H1 (cell line): ENCODE measurements at regions not wholly inside any gene's neighbourhood (a gene's known extent, or its start where the extent isn't known, plus 50 kb on each side); places are given as distances from the start of the nearest gene placed in this dataset.

Experiments used
- CTCF ChIA-PET: fragments of 300-600 bp; sonication (Branson Sonifier 250); formaldehyde crosslinking; loops from one replicate; lab custom pipeline; 2021; ENCODE audit not compliant: partially characterized antibody; lab: Charles Lee
- POLR2A ChIA-PET: fragments of 300-600 bp; sonication (Branson Sonifier 250); formaldehyde crosslinking; loops from one replicate; lab custom pipeline; 2021; ENCODE audit warnings: inconsistent platforms; ENCODE audit not compliant: partially characterized antibody; lab: Charles Lee
- DNase-seq, 2 experiments: peaks; one replicate each; pipeline versions ENCODE4 v3.0.0 to v3.0.0-alpha.2; 2010 to 2022; ENCODE audit warnings: low spot score in 2 of 2, low read depth in 1 of 2, mixed read lengths in 1 of 2
- FAIRE-seq: peaks from 2 replicates; lab custom pipeline; 2011; peaks lifted over from hg19 to GRCh38; lab: Jason Lieb, UNC
- H2AFZ ChIP-seq: 2 replicates; pipeline ENCODE4 v1.8.1; 2012; ENCODE audit warnings: low read length, inconsistent platforms
- H2AK5ac ChIP-seq: 2 replicates; pipeline ENCODE4 v1.6.1; 2013; ENCODE audit warnings: low read depth, low read length
- H2BK120ac ChIP-seq: replicated peaks from 2 replicates; pipeline ENCODE3; 2013; ENCODE audit warnings: low read depth, low read length, inconsistent platforms
- H2BK12ac ChIP-seq: 2 replicates; pipeline ENCODE4 v1.6.1; 2013; ENCODE audit warnings: low read depth, low read length
- H2BK15ac ChIP-seq: 2 replicates; pipeline ENCODE4 v1.6.1; 2013; ENCODE audit warnings: low read length
- H2BK20ac ChIP-seq: 2 replicates; pipeline ENCODE4 v1.6.1; 2013; ENCODE audit warnings: low read length
- H2BK5ac ChIP-seq: 2 replicates; pipeline ENCODE4 v1.6.1; 2013; ENCODE audit warnings: low read depth, low read length
- H3K14ac ChIP-seq: 2 replicates; pipeline ENCODE4 v1.6.1; 2013; ENCODE audit warnings: inconsistent platforms; ENCODE audit not compliant: insufficient read length
- H3K18ac ChIP-seq: 2 replicates; pipeline ENCODE4 v1.6.1; 2013; ENCODE audit warnings: low read length; ENCODE audit errors: extremely low read depth
- H3K23ac ChIP-seq: 2 replicates; pipeline ENCODE4 v1.6.1; 2013; ENCODE audit warnings: inconsistent platforms; ENCODE audit not compliant: insufficient read length
- H3K23me2 ChIP-seq: 2 replicates; pipeline ENCODE4 v1.6.1; 2013; ENCODE audit warnings: low read depth, low read length
- H3K27ac ChIP-seq: 2 replicates; pipeline ENCODE4 v1.6.1; 2011; ENCODE audit warnings: low read depth, low read length, inconsistent platforms
- H3K27me3 ChIP-seq, 4 experiments: replicated peaks in 1 of 4; 1 replicate in 1 of 4; 2 replicates in 3 of 4; pipeline versions ENCODE4 v1.6.1 to v1.8.1; 2011 to 2013; ENCODE audit warnings: low read length in 3 of 4, mild to moderate bottlenecking in 3 of 4, inconsistent platforms in 2 of 4, mixed read lengths in 2 of 4, moderate library complexity in 1 of 4; ENCODE audit not compliant: control insufficient read depth in 3 of 4, insufficient read depth in 3 of 4; ENCODE audit errors: extremely low read depth in 1 of 4
- H3K36me3 ChIP-seq, 4 experiments: 2 replicates each; pipeline versions ENCODE4 v1.6.1 to v1.8.1; 2011 to 2013; ENCODE audit warnings: mild to moderate bottlenecking in 4 of 4, low read length in 3 of 4, moderate library complexity in 2 of 4, control low read depth in 1 of 4, inconsistent platforms in 1 of 4; ENCODE audit not compliant: insufficient read depth in 4 of 4, control insufficient read depth in 2 of 4
- H3K4ac ChIP-seq: replicated peaks from 2 replicates; pipeline ENCODE3; 2013; ENCODE audit warnings: low read length, low read depth, mixed read lengths, inconsistent platforms; ENCODE audit not compliant: insufficient read length
- H3K4me1 ChIP-seq, 4 experiments: replicated peaks in 1 of 4; 1 replicate in 1 of 4; 2 replicates in 3 of 4; pipeline versions ENCODE4 v1.6.1 to v1.8.1; 2011 to 2013; ENCODE audit warnings: low read length in 3 of 4, inconsistent platforms in 2 of 4, mixed read lengths in 1 of 4; ENCODE audit not compliant: insufficient read depth in 4 of 4, control insufficient read depth in 3 of 4
- H3K4me2 ChIP-seq, 2 experiments: 2 replicates each; pipeline versions ENCODE4 v1.6.1 to v1.8.1; 2011 to 2013; ENCODE audit warnings: low read depth in 2 of 2, low read length in 2 of 2, control low read depth in 1 of 2, inconsistent platforms in 1 of 2, mild to moderate bottlenecking in 1 of 2; ENCODE audit not compliant: insufficient read depth in 1 of 2
- H3K4me3 ChIP-seq, 4 experiments: fragments of 200-600, 300-600 bp in 1 of 4; sonication (generic), shearing (Covaris generic), sonication (Bioruptor Twin) in 1 of 4; 2 replicates each; pipeline versions ENCODE4 v1.5.1 to v1.8.1; 2011 to 2016; ENCODE audit warnings: low read length in 4 of 4, low read depth in 3 of 4, control low read depth in 2 of 4, inconsistent platforms in 2 of 4, mild to moderate bottlenecking in 2 of 4, mixed read lengths in 1 of 4, moderate library complexity in 1 of 4; ENCODE audit not compliant: insufficient read depth in 2 of 4; ENCODE audit errors: extremely low read depth in 1 of 4
- H3K56ac ChIP-seq: replicated peaks from 2 replicates; pipeline ENCODE3; 2013; ENCODE audit warnings: low read depth, mild to moderate bottlenecking, mixed read lengths, low read length, inconsistent platforms; ENCODE audit not compliant: insufficient read length
- H3K79me1 ChIP-seq: 2 replicates; pipeline ENCODE4 v1.6.1; 2013; ENCODE audit warnings: low read depth, low read length, control low read depth
- H3K79me2 ChIP-seq, 2 experiments: 2 replicates each; pipeline versions ENCODE4 v1.6.1 to v1.8.1; 2012 to 2013; ENCODE audit warnings: low read length in 2 of 2, mild to moderate bottlenecking in 2 of 2, inconsistent platforms in 1 of 2; ENCODE audit not compliant: insufficient read depth in 2 of 2, control insufficient read depth in 1 of 2
- H3K9ac ChIP-seq, 4 experiments: replicated peaks in 1 of 4; 1 replicate in 1 of 4; 2 replicates in 3 of 4; pipeline versions ENCODE4 v1.6.1 to v1.8.1; 2011 to 2013; ENCODE audit warnings: low read depth in 3 of 4, low read length in 3 of 4, control low read depth in 2 of 4, mild to moderate bottlenecking in 2 of 4, moderate library complexity in 2 of 4, inconsistent platforms in 1 of 4; ENCODE audit errors: extremely low read depth in 1 of 4
- H3K9me3 ChIP-seq, 2 experiments: 2 replicates each; pipeline versions ENCODE4 v1.6.1 to v1.8.1; 2012 to 2013; ENCODE audit warnings: mild to moderate bottlenecking in 2 of 2, moderate library complexity in 2 of 2, control low read depth in 1 of 2, inconsistent platforms in 1 of 2, low read depth in 1 of 2, low read length in 1 of 2, mixed read lengths in 1 of 2; ENCODE audit not compliant: insufficient read depth in 2 of 2
- H4K20me1 ChIP-seq, 2 experiments: replicated peaks in 1 of 2; 2 replicates each; pipeline versions ENCODE3 to v1.8.1; 2011 to 2013; ENCODE audit warnings: inconsistent platforms in 2 of 2, low read length in 2 of 2, mild to moderate bottlenecking in 1 of 2; ENCODE audit not compliant: insufficient read depth in 2 of 2, control insufficient read depth in 1 of 2
- H4K5ac ChIP-seq: 2 replicates; pipeline ENCODE4 v1.6.1; 2013; ENCODE audit warnings: low read length, low read depth, mixed read lengths, inconsistent platforms; ENCODE audit not compliant: insufficient read length
- H4K8ac ChIP-seq: 2 replicates; pipeline ENCODE4 v1.8.0; 2013; ENCODE audit warnings: mild to moderate bottlenecking, moderate library complexity, low read length, inconsistent platforms; ENCODE audit not compliant: insufficient read depth; ENCODE audit errors: extremely low read depth
- H4K91ac ChIP-seq: replicated peaks from 2 replicates; pipeline ENCODE3; 2013; ENCODE audit warnings: low read length, mixed read lengths, inconsistent platforms; ENCODE audit not compliant: insufficient read length
- CREB1 ChIP-seq: IDR thresholded peaks from 2 replicates; pipeline ENCODE4 v1.6.1; 2012; ENCODE audit warnings: inconsistent platforms
- KDM4A ChIP-seq: IDR thresholded peaks from one replicate; pipeline ENCODE4 v1.7.1; 2012; ENCODE audit warnings: low read depth, mild to moderate bottlenecking, moderate library complexity, low read length, inconsistent platforms; ENCODE audit not compliant: severe bottlenecking
- RNF2 ChIP-seq: fragments of 200-900, 300-1000 bp; sonication (generic); IDR thresholded peaks from 2 replicates; pipeline ENCODE4 v1.7.1; 2016; ENCODE audit warnings: borderline replicate concordance, low read depth, mild to moderate bottlenecking, antibody characterized with exemption, low read length; ENCODE audit not compliant: poor library complexity, severe bottlenecking; ENCODE audit errors: missing control alignments
- ZNF274 ChIP-seq: IDR thresholded peaks from 2 replicates; pipeline ENCODE4 v1.7.0; 2012; ENCODE audit warnings: low read length, borderline replicate concordance; ENCODE audit errors: extremely low read depth
- WGBS, 2 experiments: shearing (Covaris generic) in 1 of 2; methylation state at CpG; one replicate each; pipeline versions ENCODE4 v1.1.6 to v1.1.7; 2013 to 2015; ENCODE audit warnings: low lambda C conversion rate in 2 of 2, mixed read lengths in 2 of 2, inconsistent platforms in 1 of 2, low coverage in 1 of 2, missing lambda C conversion rate in 1 of 2; ENCODE audit not compliant: insufficient replicate concordance in 2 of 2, insufficient coverage in 1 of 2, insufficient read length in 1 of 2; ENCODE audit errors: extremely low coverage in 1 of 2, missing lambda C conversion rate in 1 of 2; 5-methylcytosine and 5-hydroxymethylcytosine counted together

GRCh38 chrX:35166023-35166422, 223.4 kb downstream of the FAM47B start:
- 94% methylated on average over 2 of the region's 2 CpGs; no CpG with 5 or more reads in 1 of the 2 experiments for WGBS, 2 experiments
- H3K4me3 ChIP-seq, result no peak overlapping the region
- H3K23me2 ChIP-seq, result no peaks in the 10 kb centered on the region
- no peak overlapping the region for H3K27ac ChIP-seq
- no peaks in the 10 kb centered on the region for H3K4me1 ChIP-seq
- H2BK15ac ChIP-seq, result no peak overlapping the region
- no peaks in the 10 kb centered on the region for H3K36me3 ChIP-seq
- no peak overlapping the region for H2BK120ac ChIP-seq
- H2AFZ ChIP-seq, result no peak overlapping the region
- no peak overlapping the region for H3K23ac ChIP-seq
- H3K9ac ChIP-seq, result no peak overlapping the region
- TF ChIP-seq CREB1 (no peak), RNF2 (no peak), KDM4A (no peak), ZNF274 (no peak)
- no peak overlapping the region for H3K14ac ChIP-seq
- no peaks in the 10 kb centered on the region for H3K79me2 ChIP-seq
- H4K8ac ChIP-seq, result no peak overlapping the region
- H3K9me3 ChIP-seq, result no peaks in the 10 kb centered on the region
- no peak overlapping the region for H2BK12ac ChIP-seq
- H4K91ac ChIP-seq, result no peak overlapping the region
- ChIA-PET POLR2A (no interaction called here), CTCF (no interaction called here)
- no peaks in the 10 kb centered on the region for H3K27me3 ChIP-seq
- H4K5ac ChIP-seq, result no peak overlapping the region
- no peak for DNase-seq
- H3K56ac ChIP-seq, result no peak overlapping the region
- no peak overlapping the region for H2BK5ac ChIP-seq
- FAIRE-seq, result no peak
- no peak overlapping the region for H3K4me2 ChIP-seq
- no peak overlapping the region for H2AK5ac ChIP-seq
- H2BK20ac ChIP-seq, result no peak overlapping the region
- no peak overlapping the region for H3K4ac ChIP-seq
- H3K79me1 ChIP-seq, result no peaks in the 10 kb centered on the region
- no peak overlapping the region for H3K18ac ChIP-seq
- no peaks in the 10 kb centered on the region for H4K20me1 ChIP-seq
